ENCODE measurements at regions not wholly inside any gene's neighbourhood (a gene's known extent, or its start where the extent isn't known, plus 50 kb on each side); places are given as distances from the start of the nearest gene placed in this dataset.
A peak's percentile ranks its signal among the peaks of the same experiment; 100 is the strongest.

GRCh38 chr1:5522531-5523145 is 469.6 kb downstream of the NPHP4 start:
- no peak for DNase-seq (ENCODE audit: low read depth)

- DNase-seq (ENCODE audit: low read depth), result no peak
These were observed 472.7 kb downstream of the NPHP4 start for GRCh38 chr1:5519366-5520135.

GRCh38 chr1:5516756-5517155 is 475.5 kb downstream of the NPHP4 start:
- DNase-seq (ENCODE audit: low read depth), result no peak

- no peak for DNase-seq (ENCODE audit: low read depth)
These were observed 476.7 kb downstream of the NPHP4 start for GRCh38 chr1:5515501-5515900.

- DNase-seq (ENCODE audit: low read depth), result peak; percentile 53
These were observed 477.6 kb downstream of the NPHP4 start for GRCh38 chr1:5514527-5515183.

- DNase-seq (ENCODE audit: low read depth), result no peak
These were observed 478.2 kb downstream of the NPHP4 start for GRCh38 chr1:5513846-5514526.

- DNase-seq (ENCODE audit: low read depth), result no peak
These were observed 479.0 kb downstream of the NPHP4 start for GRCh38 chr1:5513179-5513578.

GRCh38 chr1:5511381-5512097 is 480.7 kb downstream of the NPHP4 start:
- no peak for DNase-seq (ENCODE audit: low read depth)

- DNase-seq (ENCODE audit: low read depth), result peak; percentile 31
These were observed 482.4 kb downstream of the NPHP4 start for GRCh38 chr1:5509664-5510452.

GRCh38 chr1:5508669-5509330 is 483.4 kb downstream of the NPHP4 start:
- no peak for DNase-seq (ENCODE audit: low read depth)

- DNase-seq (ENCODE audit: low read depth), result no peak
These were observed 484.9 kb downstream of the NPHP4 start for GRCh38 chr1:5507340-5507739.

GRCh38 chr1:5506634-5507033 is 485.6 kb downstream of the NPHP4 start:
- DNase-seq (ENCODE audit: low read depth), result no peak

GRCh38 chr1:5505944-5506343 is 486.3 kb downstream of the NPHP4 start:
- DNase-seq (ENCODE audit: low read depth), result no peak

- DNase-seq (ENCODE audit: low read depth), result no peak
These were observed 487.9 kb downstream of the NPHP4 start for GRCh38 chr1:5504364-5504740.

GRCh38 chr1:5503556-5504363 is 488.5 kb downstream of the NPHP4 start:
- no peak for DNase-seq (ENCODE audit: low read depth)

- no peak for DNase-seq (ENCODE audit: low read depth)
These were observed 489.7 kb downstream of the NPHP4 start for GRCh38 chr1:5502311-5503194.

GRCh38 chr1:5501206-5501930 is 490.9 kb downstream of the NPHP4 start:
- no peak for DNase-seq (ENCODE audit: low read depth)

GRCh38 chr1:5500541-5500940 is 491.7 kb downstream of the NPHP4 start:
- no peak for DNase-seq (ENCODE audit: low read depth)
